ENCODE measurements at regions not wholly inside any gene's neighbourhood (a gene's known extent, or its start where the extent isn't known, plus 50 kb on each side); places are given as distances from the start of the nearest gene placed in this dataset.

- CTCF ChIA-PET, result interaction anchor here (0.5 to 1.4 kb wide), 3 partner anchors 18 to 32 kb away, joined by 3 read pairs; no protein-coding TSS in a partner anchor
- H3K27me3 ChIP-seq (ENCODE audit: control insufficient read depth, insufficient read depth, low read length), result no peaks in the 10 kb centered on the region
- no peak for TF ChIP-seq CTCF (IDR thresholded peaks at IDR 0.05; ENCODE audit: insufficient read depth, low read depth, low read length)
- H3K36me3 ChIP-seq (ENCODE audit: control insufficient read depth, insufficient read depth, low read length), result no peaks in the 10 kb centered on the region
- no peak for DNase-seq (ENCODE audit: low read depth)
- POLR2A ChIA-PET, result no interaction called here
- no peak overlapping the region for H3K4me3 ChIP-seq (ENCODE audit: low read depth, low read length)
Observed at GRCh38 chr5:145218982-145219381, 616.2 kb downstream of the PRELID2 start.

DNA sequence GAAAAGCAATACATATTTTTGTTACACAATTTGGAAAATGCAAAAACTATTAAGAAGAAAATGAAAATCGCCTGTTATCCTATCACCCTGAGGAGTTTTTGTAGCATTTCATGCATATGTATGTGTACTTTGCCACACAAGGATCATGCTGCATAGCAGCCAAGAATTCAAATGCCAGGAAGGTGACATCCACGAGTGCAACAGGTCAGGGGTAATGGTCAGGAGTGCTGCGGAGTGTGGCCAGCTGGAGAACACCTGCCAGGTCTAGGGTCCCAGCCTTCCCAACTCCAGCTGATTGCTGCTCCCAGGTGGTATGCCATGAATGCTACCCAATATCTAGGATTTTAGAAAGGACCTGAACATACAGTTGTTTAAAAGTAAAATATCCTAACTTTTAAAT, 617.1 kb downstream of the PRELID2 start:
- no peak for DNase-seq (ENCODE audit: low read depth)
- CTCF ChIA-PET, result no interaction called here
- TF ChIP-seq CTCF (IDR thresholded peaks at IDR 0.05; ENCODE audit: insufficient read depth, low read depth, low read length), result no peak
- Histone ChIP-seq H3K27me3 (ENCODE audit: control insufficient read depth, insufficient read depth, low read length) (no peaks in the 10 kb centered on the region), H3K36me3 (ENCODE audit: control insufficient read depth, insufficient read depth, low read length) (no peaks in the 10 kb centered on the region), H3K4me3 (ENCODE audit: low read depth, low read length) (no peak overlapping the region)
- POLR2A ChIA-PET, result no interaction called here

DNA sequence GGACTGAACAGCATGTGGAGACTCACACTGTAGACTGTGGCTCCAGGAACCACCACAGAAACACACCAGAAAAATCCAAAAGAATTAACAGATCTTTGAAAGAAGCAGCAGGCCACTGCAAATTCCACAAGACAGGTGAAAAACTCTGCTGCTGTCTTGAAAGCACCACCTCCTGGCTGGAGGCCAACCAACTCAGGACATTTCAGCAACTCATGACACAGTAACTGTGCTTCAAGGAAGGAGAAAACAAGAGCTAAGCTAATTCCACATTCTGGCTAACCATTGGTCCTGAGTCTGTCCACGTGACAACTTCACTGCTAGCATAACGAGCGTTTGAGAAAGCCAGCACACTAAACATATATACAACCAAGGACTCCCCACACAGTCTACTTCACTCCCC, 625.1 kb downstream of the PRELID2 start:
- DNase-seq (ENCODE audit: low read depth), result no peak
- no peaks in the 10 kb centered on the region for H3K36me3 ChIP-seq (ENCODE audit: control insufficient read depth, insufficient read depth, low read length)
- ChIA-PET POLR2A (no interaction called here), CTCF (no interaction called here)
- no peaks in the 10 kb centered on the region for H3K27me3 ChIP-seq (ENCODE audit: control insufficient read depth, insufficient read depth, low read length)
- H3K4me3 ChIP-seq (ENCODE audit: low read depth, low read length), result no peak overlapping the region
- TF ChIP-seq CTCF (IDR thresholded peaks at IDR 0.05; ENCODE audit: insufficient read depth, low read depth, low read length), result no peak

GRCh38 chr5:145205546-145205945, 629.6 kb downstream of the PRELID2 start:
- no peak for TF ChIP-seq CTCF (IDR thresholded peaks at IDR 0.05; ENCODE audit: insufficient read depth, low read depth, low read length)
- Histone ChIP-seq H3K36me3 (ENCODE audit: control insufficient read depth, insufficient read depth, low read length) (no peaks in the 10 kb centered on the region), H3K27me3 (ENCODE audit: control insufficient read depth, insufficient read depth, low read length) (no peaks in the 10 kb centered on the region), H3K4me3 (ENCODE audit: low read depth, low read length) (no peak overlapping the region)
- DNase-seq (ENCODE audit: low read depth), result no peak
- ChIA-PET POLR2A (no interaction called here), CTCF (no interaction called here)

DNA sequence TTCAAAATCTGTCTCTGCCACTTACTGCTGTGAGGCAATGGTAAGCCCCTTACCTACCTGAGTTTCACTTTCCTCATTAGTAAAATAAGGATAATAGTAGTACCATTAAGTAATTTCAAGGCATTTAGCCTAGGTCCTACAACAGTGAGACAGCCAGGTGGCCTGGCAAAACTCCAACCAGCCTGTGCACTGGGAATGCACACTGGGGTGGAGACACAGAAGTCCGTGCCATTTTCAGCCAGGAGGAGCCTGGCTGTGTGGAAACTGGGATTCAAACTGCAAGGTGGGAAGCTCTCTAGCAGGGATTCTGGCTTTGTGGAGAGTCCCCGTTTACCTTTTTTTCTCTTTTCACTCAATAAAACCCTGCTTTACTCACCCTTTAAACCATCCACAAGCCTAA, 630.4 kb downstream of the PRELID2 start:
- DNase-seq (ENCODE audit: low read depth), result no peak
- no peak for TF ChIP-seq CTCF (IDR thresholded peaks at IDR 0.05; ENCODE audit: insufficient read depth, low read depth, low read length)
- ChIA-PET CTCF (no interaction called here), POLR2A (no interaction called here)
- H3K4me3 ChIP-seq (ENCODE audit: low read depth, low read length), result no peak overlapping the region
- H3K27me3 ChIP-seq (ENCODE audit: control insufficient read depth, insufficient read depth, low read length), result 0 out of 2 replicates have a peak, but pooled peaks cover 1% of the 10 kb centered on the region
- H3K36me3 ChIP-seq (ENCODE audit: control insufficient read depth, insufficient read depth, low read length), result no peaks in the 10 kb centered on the region
